ENCODE measurements at regions not wholly inside any gene's neighbourhood (a gene's known extent, or its start where the extent isn't known, plus 50 kb on each side); places are given as distances from the start of the nearest gene placed in this dataset.

GRCh38 chr14:101017209-101017608 lies 113.7 kb upstream of the RTL1 start:
- Histone ChIP-seq H3K9ac (ENCODE audit: low read length) (no peak overlapping the region), H3K4me1 (ENCODE audit: low read length) (no peaks in the 10 kb centered on the region), H2AFZ (ENCODE audit: low read length) (no peak overlapping the region), H3K4me3 (ENCODE audit: low read length) (no peak overlapping the region), H3K4me2 (ENCODE audit: low read depth, low read length) (no peak overlapping the region), H3K9me2 (replicated peaks; ENCODE audit: insufficient read depth, low read length) (no peaks in the 10 kb centered on the region), H3K9me3 (replicated peaks; ENCODE audit: insufficient read depth, low read length) (no peaks in the 10 kb centered on the region), H4K20me1 (ENCODE audit: insufficient read depth, low read length) (no peaks in the 10 kb centered on the region), H3K27ac (ENCODE audit: low read length) (no peak overlapping the region), H3K27me3 (replicated peaks; ENCODE audit: insufficient read depth, low read length) (peaks cover 4% of the 10 kb centered on the region; the same call in 1 of the 2 replicates), H3F3A (ENCODE audit: insufficient read depth, low read length) (no peaks in the 10 kb centered on the region), H3K36me3 (replicated peaks; ENCODE audit: insufficient read depth, low read length) (no peaks in the 10 kb centered on the region), H3K79me2 (ENCODE audit: low read length) (no peaks in the 10 kb centered on the region)
- no peak for DNase-seq
- TF ChIP-seq CTCF (IDR thresholded peaks at IDR 0.05; ENCODE audit: low read length) (no peak), EZH2 (optimal IDR thresholded peaks at IDR 0.05; ENCODE audit: low read depth, low read length) (no peak)

- H3K36me3 ChIP-seq (replicated peaks; ENCODE audit: insufficient read depth, low read length): no peaks in the 10 kb centered on the region
- H3K27ac ChIP-seq (ENCODE audit: low read length): no peak overlapping the region
- no peak overlapping the region for H3K4me2 ChIP-seq (ENCODE audit: low read depth, low read length)
- no peaks in the 10 kb centered on the region for H3F3A ChIP-seq (ENCODE audit: insufficient read depth, low read length)
- H3K9ac ChIP-seq (ENCODE audit: low read length): no peak overlapping the region
- H3K9me3 ChIP-seq (replicated peaks; ENCODE audit: insufficient read depth, low read length): no peaks in the 10 kb centered on the region
- no peaks in the 10 kb centered on the region for H4K20me1 ChIP-seq (ENCODE audit: insufficient read depth, low read length)
- no peak overlapping the region for H3K4me3 ChIP-seq (ENCODE audit: low read length)
- H3K9me2 ChIP-seq (replicated peaks; ENCODE audit: insufficient read depth, low read length): no peaks in the 10 kb centered on the region
- H2AFZ ChIP-seq (ENCODE audit: low read length): no peak overlapping the region
- H3K27me3 ChIP-seq (replicated peaks; ENCODE audit: insufficient read depth, low read length): peaks cover 3% of the 10 kb centered on the region; the same call in 1 of the 2 replicates
- no peak for DNase-seq
- no peaks in the 10 kb centered on the region for H3K4me1 ChIP-seq (ENCODE audit: low read length)
- no peaks in the 10 kb centered on the region for H3K79me2 ChIP-seq (ENCODE audit: low read length)
- no peak for TF ChIP-seq EZH2phosphoT487 (IDR thresholded peaks at IDR 0.05; ENCODE audit: low read length)
- no peak for TF ChIP-seq CTCF (IDR thresholded peaks at IDR 0.05; ENCODE audit: low read length)
- no peak for TF ChIP-seq EZH2 (optimal IDR thresholded peaks at IDR 0.05; ENCODE audit: low read depth, low read length)
These were observed 114.5 kb upstream of the RTL1 start for GRCh38 chr14:101017806-101018560.

GRCh38 chr14:101018561-101019290 lies 115.2 kb upstream of the RTL1 start:
- H3F3A ChIP-seq (ENCODE audit: insufficient read depth, low read length): no peaks in the 10 kb centered on the region
- H3K27ac ChIP-seq (ENCODE audit: low read length): no peak overlapping the region
- H3K4me2 ChIP-seq (ENCODE audit: low read depth, low read length): no peak overlapping the region
- H3K9me3 ChIP-seq (replicated peaks; ENCODE audit: insufficient read depth, low read length): no peaks in the 10 kb centered on the region
- no peaks in the 10 kb centered on the region for H4K20me1 ChIP-seq (ENCODE audit: insufficient read depth, low read length)
- no peak overlapping the region for H3K9ac ChIP-seq (ENCODE audit: low read length)
- H2AFZ ChIP-seq (ENCODE audit: low read length): no peak overlapping the region
- no peaks in the 10 kb centered on the region for H3K9me2 ChIP-seq (replicated peaks; ENCODE audit: insufficient read depth, low read length)
- peaks cover 3% of the 10 kb centered on the region; the same call in 1 of the 2 replicates for H3K27me3 ChIP-seq (replicated peaks; ENCODE audit: insufficient read depth, low read length)
- H3K4me3 ChIP-seq (ENCODE audit: low read length): no peak overlapping the region
- no peaks in the 10 kb centered on the region for H3K79me2 ChIP-seq (ENCODE audit: low read length)
- H3K4me1 ChIP-seq (ENCODE audit: low read length): no peaks in the 10 kb centered on the region
- TF ChIP-seq CTCF (IDR thresholded peaks at IDR 0.05; ENCODE audit: low read length) (no peak), EZH2 (optimal IDR thresholded peaks at IDR 0.05; ENCODE audit: low read depth, low read length) (no peak), EZH2phosphoT487 (IDR thresholded peaks at IDR 0.05; ENCODE audit: low read length) (no peak)
- DNase-seq: no peak
- H3K36me3 ChIP-seq (replicated peaks; ENCODE audit: insufficient read depth, low read length): no peaks in the 10 kb centered on the region

Measured in MM.1S (cell line).